SK-N-SH (cell line): ENCODE measurements at regions not wholly inside any gene's neighbourhood (a gene's known extent, or its start where the extent isn't known, plus 50 kb on each side); places are given as distances from the start of the nearest gene placed in this dataset.

Source experiments
- CHD2 ChIP-seq: fragments of 150-350 bp; IDR thresholded peaks from 2 replicates; pipeline ENCODE4 v1.6.1; 2018; ENCODE audit warnings: low read length; ENCODE audit not compliant: partially characterized antibody
- CTCF ChIP-seq: fragments of 200-600 bp; sonication (generic); IDR thresholded peaks from 2 replicates; pipeline ENCODE4 v1.6.1; 2017; ENCODE audit warnings: antibody characterized with exemption, mild to moderate bottlenecking, moderate library complexity
- ELF1 ChIP-seq: IDR thresholded peaks from 2 replicates; pipeline ENCODE4 v1.4.0; 2012
- EP300 ChIP-seq, 2 experiments: IDR thresholded peaks; 2 replicates each; pipeline versions ENCODE4 v1.4.0 to v1.6.1; 2012; ENCODE audit warnings: borderline replicate concordance in 1 of 2, low read depth in 1 of 2, low read length in 1 of 2
- GABPA ChIP-seq: IDR thresholded peaks from 2 replicates; pipeline ENCODE4 v1.4.0; 2012; ENCODE audit warnings: low read depth, mild to moderate bottlenecking
- RCOR1 ChIP-seq: fragments of 150-350 bp; IDR thresholded peaks from 2 replicates; pipeline ENCODE4 v1.6.1; 2017; ENCODE audit warnings: antibody characterized with exemption, low read length
- TAF1 ChIP-seq: IDR thresholded peaks from 2 replicates; pipeline ENCODE4 v1.6.1; 2012; ENCODE audit warnings: low read depth, mild to moderate bottlenecking, low read length, moderate library complexity, borderline replicate concordance
- TF ChIP-seq, protein P1 (sequence below): IDR thresholded peaks from 2 replicates; pipeline ENCODE4; 2012

DNA sequence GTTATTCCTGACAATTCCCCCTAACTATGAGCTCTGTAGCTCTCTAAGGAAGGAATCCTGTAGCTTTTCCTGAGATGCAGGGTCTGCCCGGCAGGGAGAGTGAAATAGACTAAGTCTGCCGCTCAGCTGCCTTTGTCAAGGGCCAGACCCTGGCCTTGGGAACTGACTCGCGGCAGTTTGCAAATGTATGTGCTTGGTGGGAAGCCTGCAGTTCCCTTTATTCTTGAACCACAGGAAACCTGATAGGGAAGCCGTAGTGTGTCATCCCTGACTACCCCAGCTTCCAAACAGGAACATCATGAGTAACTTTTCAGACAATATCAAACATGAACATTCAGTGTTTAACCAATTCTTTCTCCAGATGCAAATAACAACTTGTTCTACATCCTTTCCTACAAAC lies 78.7 kb upstream of the IFNGR1 start:
- TF ChIP-seq EP300 (IDR thresholded peaks at IDR 0.05; ENCODE audit: borderline replicate concordance in 1 of 2, low read depth in 1 of 2, low read length in 1 of 2) (no peak), CHD2 (no peak), RCOR1 (no peak), ELF1 (no peak), CTCF (no peak), GABPA (no peak), TAF1 (no peak)
- TF ChIP-seq, protein P1, sequence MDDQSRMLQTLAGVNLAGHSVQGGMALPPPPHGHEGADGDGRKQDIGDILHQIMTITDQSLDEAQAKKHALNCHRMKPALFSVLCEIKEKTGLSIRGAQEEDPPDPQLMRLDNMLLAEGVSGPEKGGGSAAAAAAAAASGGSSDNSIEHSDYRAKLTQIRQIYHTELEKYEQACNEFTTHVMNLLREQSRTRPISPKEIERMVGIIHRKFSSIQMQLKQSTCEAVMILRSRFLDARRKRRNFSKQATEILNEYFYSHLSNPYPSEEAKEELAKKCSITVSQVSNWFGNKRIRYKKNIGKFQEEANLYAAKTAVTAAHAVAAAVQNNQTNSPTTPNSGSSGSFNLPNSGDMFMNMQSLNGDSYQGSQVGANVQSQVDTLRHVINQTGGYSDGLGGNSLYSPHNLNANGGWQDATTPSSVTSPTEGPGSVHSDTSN = no peak
